H1 (cell line): ENCODE measurements at regions not wholly inside any gene's neighbourhood (a gene's known extent, or its start where the extent isn't known, plus 50 kb on each side); places are given as distances from the start of the nearest gene placed in this dataset.

Experiments used
- BCL11A ChIP-seq, 2 experiments: IDR thresholded peaks; one replicate each; pipeline ENCODE4 v1.6.1; 2011; ENCODE audit warnings: low read depth in 2 of 2, low read length in 2 of 2, mild to moderate bottlenecking in 2 of 2
- CBX5 ChIP-seq: fragments of 300-800, 300-1000 bp; sonication (generic); IDR thresholded peaks from 2 replicates; pipeline ENCODE4 v1.7.1; 2016; ENCODE audit warnings: antibody characterized with exemption, low read length, low read depth
- CREB1 ChIP-seq: IDR thresholded peaks from 2 replicates; pipeline ENCODE4 v1.6.1; 2012; ENCODE audit warnings: inconsistent platforms
- FOSL1 ChIP-seq: IDR thresholded peaks from 2 replicates; pipeline ENCODE4 v1.6.1; 2011; ENCODE audit warnings: mild to moderate bottlenecking, low read depth, low read length, moderate library complexity; ENCODE audit not compliant: insufficient read depth
- JUN ChIP-seq: IDR thresholded peaks from 2 replicates; pipeline ENCODE4 v1.6.1; 2011; ENCODE audit warnings: low read depth, mild to moderate bottlenecking, improper control_type of control experiment, low read length
- POLR2AphosphoS5 ChIP-seq: IDR thresholded peaks from 2 replicates; pipeline ENCODE4 v1.6.1; 2011; ENCODE audit warnings: low read depth, low read length
- TEAD4 ChIP-seq: IDR thresholded peaks from 2 replicates; pipeline ENCODE4 v1.6.1; 2012; ENCODE audit warnings: low read depth, low read length, inconsistent platforms, mixed read lengths

GRCh38 chr13:91295712-91296410, 51.6 kb upstream of the MIR17HG start (continued):
- no peak for TF ChIP-seq TEAD4
- no peak for TF ChIP-seq POLR2AphosphoS5
- TF ChIP-seq CBX5, result no peak
- no peak for TF ChIP-seq FOSL1
- TF ChIP-seq CREB1, result no peak
- no peak for TF ChIP-seq JUN
- TF ChIP-seq BCL11A (IDR thresholded peaks at IDR 0.05; ENCODE audit: low read depth in 2 of 2, low read length in 2 of 2), result no peak
